IPS-NIHi7 (cell line): ENCODE measurements at regions not wholly inside any gene's neighbourhood (a gene's known extent, or its start where the extent isn't known, plus 50 kb on each side); places are given as distances from the start of the nearest gene placed in this dataset.

Source experiments
- DNase-seq: peaks from one replicate; pipeline ENCODE4 v3.0.0; 2012; ENCODE audit warnings: mixed read lengths; ENCODE audit errors: extremely low spot score

- DNase-seq = no peak
Measured at GRCh38 chr1:29853716-29854330, 617.5 kb downstream of the PTPRU start.

GRCh38 chr1:29852248-29852647 lies 615.9 kb downstream of the PTPRU start:
- DNase-seq = no peak

GRCh38 chr1:29851691-29852090 lies 615.4 kb downstream of the PTPRU start:
- no peak for DNase-seq

GRCh38 chr1:29849991-29850757 lies 613.9 kb downstream of the PTPRU start:
- no peak for DNase-seq

- DNase-seq = peak; percentile 74
Measured at GRCh38 chr1:29849038-29849750, 612.9 kb downstream of the PTPRU start.

GRCh38 chr1:29845910-29846309 lies 609.6 kb downstream of the PTPRU start:
- DNase-seq = no peak

GRCh38 chr1:29842130-29842529 lies 605.8 kb downstream of the PTPRU start:
- DNase-seq = no peak

GRCh38 chr1:29839726-29840125 lies 603.4 kb downstream of the PTPRU start:
- no peak for DNase-seq

- DNase-seq = no peak
Measured at GRCh38 chr1:29838738-29839320, 602.5 kb downstream of the PTPRU start.

GRCh38 chr1:29836651-29837646 lies 600.6 kb downstream of the PTPRU start:
- no peak for DNase-seq

- no peak for DNase-seq
Measured at GRCh38 chr1:29835874-29836273, 599.6 kb downstream of the PTPRU start.

GRCh38 chr1:29835406-29835805 lies 599.1 kb downstream of the PTPRU start:
- DNase-seq = no peak

- no peak for DNase-seq
Measured at GRCh38 chr1:29833581-29833980, 597.3 kb downstream of the PTPRU start.

- no peak for DNase-seq
Measured at GRCh38 chr1:29832936-29833335, 596.6 kb downstream of the PTPRU start.

GRCh38 chr1:29832471-29832870 lies 596.1 kb downstream of the PTPRU start:
- no peak for DNase-seq

- DNase-seq = no peak
Measured at GRCh38 chr1:29831500-29832117, 595.3 kb downstream of the PTPRU start.

- DNase-seq = no peak
Measured at GRCh38 chr1:29830916-29831315, 594.6 kb downstream of the PTPRU start.

- no peak for DNase-seq
Measured at GRCh38 chr1:29830383-29830782, 594.1 kb downstream of the PTPRU start.

- no peak for DNase-seq
Measured at GRCh38 chr1:29829448-29830344, 593.4 kb downstream of the PTPRU start.
